HAP-1 (cell line): ENCODE measurements at regions not wholly inside any gene's neighbourhood (a gene's known extent, or its start where the extent isn't known, plus 50 kb on each side); places are given as distances from the start of the nearest gene placed in this dataset.
"Not testable (repeated sequence)": the region's sequence is repeated elsewhere in the genome, so short reads cannot be mapped to it uniquely, and the experiment has no call there.

Experiments used
- DNase-seq, 2 experiments: peaks; one replicate each; pipeline ENCODE4 v3.0.0-alpha.2; 2016 to 2020; ENCODE audit warnings: low spot score in 2 of 2
- H3K27me3 ChIP-seq: fragments of 250-450 bp; sonication (Bioruptor Pico); 2 replicates; pipeline ENCODE4 v1.5.1; 2020; ENCODE audit warnings: low read depth, mild to moderate bottlenecking, moderate library complexity
- H3K36me3 ChIP-seq: fragments of 250-450 bp; sonication (Bioruptor Pico); replicated peaks from 2 replicates; pipeline ENCODE4 v1.5.1; 2020; ENCODE audit warnings: mild to moderate bottlenecking
- H3K4me1 ChIP-seq: fragments of 250-450 bp; sonication (Bioruptor Pico); 2 replicates; pipeline ENCODE4 v1.5.1; 2020; ENCODE audit warnings: mild to moderate bottlenecking
- H3K4me3 ChIP-seq: fragments of 250-450 bp; sonication (Bioruptor Pico); 2 replicates; pipeline ENCODE4 v1.5.1; 2020; ENCODE audit warnings: mild to moderate bottlenecking, moderate library complexity
- H3K9me3 ChIP-seq: fragments of 250-450 bp; sonication (Bioruptor Pico); 2 replicates; pipeline ENCODE4 v1.5.1; 2020; ENCODE audit warnings: mild to moderate bottlenecking, moderate library complexity
- in situ Hi-C: fragments of 300-500 bp; cut with MboI; formaldehyde crosslinking; loops from 3 replicates; pipeline ENCODE4 v1.14.3; 2020; ENCODE audit warnings: low sequenced_read_pairs, inconsistent platforms, mixed read lengths

DNA sequence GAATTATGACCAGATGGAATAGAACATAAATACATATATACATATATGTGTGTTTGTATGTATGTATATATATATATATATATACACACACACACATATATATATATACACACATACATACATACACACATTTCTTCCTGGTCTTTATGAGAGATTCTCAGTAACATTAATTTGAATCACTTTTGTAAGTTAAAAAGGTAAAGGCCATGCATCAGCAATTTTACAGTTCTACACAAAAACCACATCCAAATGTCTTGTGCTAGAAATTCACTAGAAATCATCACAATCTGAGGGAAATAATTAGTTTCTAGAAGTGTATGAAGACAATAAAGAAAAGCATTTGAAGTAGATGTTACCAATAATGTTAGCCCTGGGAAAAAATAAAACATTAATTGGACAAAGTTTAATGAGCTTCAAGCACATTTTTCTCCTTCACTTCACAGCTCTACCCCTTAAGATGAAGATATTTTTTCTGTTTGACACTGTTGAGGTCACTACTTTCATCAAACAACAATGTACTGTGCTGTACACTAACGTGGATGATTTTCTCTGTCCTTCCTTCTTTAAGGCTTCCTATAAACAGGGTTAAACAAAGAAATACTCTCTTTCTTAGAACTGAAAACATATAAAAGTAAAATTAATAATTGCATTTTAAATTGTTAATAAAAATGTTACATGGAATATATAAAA, 189.2 kb upstream of the NR4A3 start:
- Histone ChIP-seq H3K9me3 (no peaks in the 10 kb centered on the region), H3K36me3 (no peaks in the 10 kb centered on the region), H3K4me1 (no peaks in the 10 kb centered on the region), H3K27me3 (no peaks in the 10 kb centered on the region; the same call in 1 of the 2 replicates), H3K4me3 (no peak overlapping the region)
- no peak for DNase-seq
- in situ Hi-C loops, result no loop called here

DNA sequence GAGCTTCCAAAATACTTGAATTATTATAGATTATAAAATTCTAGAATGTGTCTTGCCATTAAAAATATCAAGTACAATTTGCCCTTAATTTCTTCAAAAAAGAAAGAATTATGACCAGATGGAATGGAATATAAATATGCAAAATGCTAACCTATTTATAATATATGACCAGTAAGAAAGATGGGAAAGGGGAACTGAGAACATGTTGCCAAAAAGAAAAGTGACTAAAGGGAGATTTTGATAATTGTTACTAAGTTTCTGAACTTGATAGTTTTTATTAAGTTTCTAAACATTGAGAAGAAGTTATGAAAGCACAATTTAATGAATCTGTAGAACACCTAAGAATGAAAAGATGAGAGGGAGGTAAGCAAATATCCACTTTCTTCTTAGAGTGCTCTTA, 188.4 kb upstream of the NR4A3 start:
- in situ Hi-C loops, result no loop called here
- H3K4me1 ChIP-seq, result no peaks in the 10 kb centered on the region
- DNase-seq, result no peak
- no peaks in the 10 kb centered on the region for H3K9me3 ChIP-seq
- H3K4me3 ChIP-seq, result no peak overlapping the region
- no peaks in the 10 kb centered on the region for H3K36me3 ChIP-seq
- H3K27me3 ChIP-seq, result no peaks in the 10 kb centered on the region; the same call in 1 of the 2 replicates

DNA sequence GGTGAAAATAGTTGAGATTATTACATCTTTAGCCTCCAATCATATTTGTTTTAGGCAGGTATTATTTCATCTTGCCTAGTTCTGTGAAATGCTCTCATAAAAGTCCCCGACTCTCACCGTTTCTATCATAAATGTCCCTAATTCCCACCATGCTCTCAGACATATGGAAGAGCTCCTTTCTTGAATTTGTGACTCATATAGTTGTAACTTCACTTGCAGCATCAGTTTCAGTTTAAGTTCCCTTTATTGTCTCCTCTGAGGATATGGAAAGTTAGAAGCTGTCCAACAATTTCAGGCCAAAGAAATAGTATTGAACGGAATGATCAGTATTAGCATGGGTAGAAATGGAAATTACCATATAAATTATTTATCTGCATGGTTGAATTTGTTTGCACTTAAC, 187.5 kb upstream of the NR4A3 start:
- H3K9me3 ChIP-seq, result no peaks in the 10 kb centered on the region
- H3K4me1 ChIP-seq, result no peaks in the 10 kb centered on the region
- DNase-seq, result no peak
- no peaks in the 10 kb centered on the region; the same call in 1 of the 2 replicates for H3K27me3 ChIP-seq
- no peaks in the 10 kb centered on the region for H3K36me3 ChIP-seq
- no peak overlapping the region for H3K4me3 ChIP-seq
- in situ Hi-C loops, result no loop called here

DNA sequence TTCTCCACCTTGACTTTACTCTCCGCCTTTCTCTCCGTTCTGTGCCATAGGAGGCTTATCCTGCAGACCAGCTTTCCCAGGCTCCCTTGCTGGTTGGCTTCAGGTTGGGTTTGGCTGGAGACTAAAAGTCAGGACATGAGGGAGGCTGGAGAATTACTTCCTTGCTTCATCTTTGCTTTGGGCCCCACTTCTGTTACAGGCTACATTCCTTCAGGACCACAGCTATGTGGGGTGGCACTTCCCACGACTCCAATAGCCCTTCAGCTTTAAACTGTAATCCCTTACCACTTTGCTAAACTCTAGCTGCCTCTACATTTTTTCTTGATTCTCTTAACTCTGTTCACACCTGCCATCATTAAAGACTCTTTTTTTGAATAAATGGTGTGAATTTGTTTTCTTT, 186.7 kb upstream of the NR4A3 start:
- H3K4me3 ChIP-seq, result no peak overlapping the region
- H3K36me3 ChIP-seq, result no peaks in the 10 kb centered on the region
- no peaks in the 10 kb centered on the region for H3K4me1 ChIP-seq
- H3K9me3 ChIP-seq, result no peaks in the 10 kb centered on the region
- in situ Hi-C loops, result no loop called here
- H3K27me3 ChIP-seq, result no peaks in the 10 kb centered on the region; the same call in 1 of the 2 replicates
- DNase-seq, result no peak

DNA sequence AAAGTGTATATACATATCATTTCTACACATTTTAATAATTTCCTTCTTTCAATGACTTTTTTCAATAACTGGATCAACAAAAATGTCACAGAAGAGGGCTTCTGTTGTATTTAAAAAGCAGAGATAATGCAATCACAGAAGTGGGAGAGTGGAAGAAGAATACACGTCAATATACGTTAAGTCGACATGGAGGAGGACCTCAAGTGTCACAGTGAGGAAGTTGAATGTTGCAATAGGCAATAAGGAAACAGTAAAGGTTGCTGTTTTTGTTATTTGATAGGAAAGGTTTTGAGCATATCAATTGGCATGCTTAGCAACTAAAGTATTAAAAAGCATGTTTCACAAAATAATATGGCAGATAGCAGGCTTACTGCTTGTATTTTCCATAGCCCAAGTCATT, 184.0 kb upstream of the NR4A3 start:
- H3K4me3 ChIP-seq, result no peak overlapping the region
- in situ Hi-C loops, result no loop called here
- no peak for DNase-seq
- no peaks in the 10 kb centered on the region for H3K36me3 ChIP-seq
- H3K9me3 ChIP-seq, result no peaks in the 10 kb centered on the region
- no peaks in the 10 kb centered on the region for H3K4me1 ChIP-seq
- H3K27me3 ChIP-seq, result no peaks in the 10 kb centered on the region; the same call in 1 of the 2 replicates

DNA sequence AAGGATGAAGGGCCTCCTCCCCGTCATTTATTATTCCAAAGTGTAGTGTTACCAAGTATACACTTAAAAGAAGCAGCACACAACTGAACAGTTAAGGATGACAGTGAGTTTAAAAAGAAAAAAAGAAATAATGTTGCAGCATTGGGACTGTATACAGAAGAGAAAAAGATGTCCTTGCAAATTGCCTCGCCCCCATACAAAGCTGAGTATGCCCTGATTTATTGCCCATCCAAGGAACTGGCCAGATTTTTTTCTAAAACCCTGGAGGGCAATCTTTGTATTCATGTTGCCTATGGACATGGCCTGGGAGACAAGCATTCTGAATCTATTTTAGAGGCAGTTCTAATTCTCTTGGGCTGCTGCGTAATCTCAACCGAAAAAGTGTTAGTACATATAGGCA, 182.7 kb upstream of the NR4A3 start:
- no peaks in the 10 kb centered on the region; the same call in 1 of the 2 replicates for H3K27me3 ChIP-seq
- no peak for DNase-seq
- H3K9me3 ChIP-seq, result no peaks in the 10 kb centered on the region
- in situ Hi-C loops, result no loop called here
- H3K4me1 ChIP-seq, result no peaks in the 10 kb centered on the region
- H3K36me3 ChIP-seq, result no peaks in the 10 kb centered on the region
- H3K4me3 ChIP-seq, result no peak overlapping the region

DNA sequence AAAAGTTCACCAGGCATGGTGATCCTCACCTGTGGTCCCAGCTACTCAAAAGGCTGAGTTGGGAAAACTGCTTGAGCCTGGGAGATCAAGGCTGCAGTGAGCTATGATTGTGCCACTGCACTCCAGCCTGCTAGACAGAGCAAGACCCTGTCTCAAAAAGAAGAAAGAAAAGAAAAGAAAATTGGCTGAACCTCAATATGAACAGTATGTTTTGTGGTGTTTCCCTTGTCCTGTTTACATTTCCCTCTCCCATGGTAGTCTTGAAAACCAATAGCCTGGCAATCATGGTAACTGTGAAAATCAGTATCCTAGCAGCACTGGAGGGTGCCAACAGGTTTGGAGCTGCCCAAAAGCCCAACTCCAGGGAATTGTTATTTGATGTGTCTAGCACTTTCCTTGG, 174.1 kb upstream of the NR4A3 start:
- in situ Hi-C loops, result no loop called here
- no peak overlapping the region for H3K4me3 ChIP-seq
- no peaks in the 10 kb centered on the region for H3K9me3 ChIP-seq
- no peaks in the 10 kb centered on the region for H3K36me3 ChIP-seq
- no peaks in the 10 kb centered on the region for H3K27me3 ChIP-seq
- DNase-seq, result no peak
- H3K4me1 ChIP-seq, result no peaks in the 10 kb centered on the region

DNA sequence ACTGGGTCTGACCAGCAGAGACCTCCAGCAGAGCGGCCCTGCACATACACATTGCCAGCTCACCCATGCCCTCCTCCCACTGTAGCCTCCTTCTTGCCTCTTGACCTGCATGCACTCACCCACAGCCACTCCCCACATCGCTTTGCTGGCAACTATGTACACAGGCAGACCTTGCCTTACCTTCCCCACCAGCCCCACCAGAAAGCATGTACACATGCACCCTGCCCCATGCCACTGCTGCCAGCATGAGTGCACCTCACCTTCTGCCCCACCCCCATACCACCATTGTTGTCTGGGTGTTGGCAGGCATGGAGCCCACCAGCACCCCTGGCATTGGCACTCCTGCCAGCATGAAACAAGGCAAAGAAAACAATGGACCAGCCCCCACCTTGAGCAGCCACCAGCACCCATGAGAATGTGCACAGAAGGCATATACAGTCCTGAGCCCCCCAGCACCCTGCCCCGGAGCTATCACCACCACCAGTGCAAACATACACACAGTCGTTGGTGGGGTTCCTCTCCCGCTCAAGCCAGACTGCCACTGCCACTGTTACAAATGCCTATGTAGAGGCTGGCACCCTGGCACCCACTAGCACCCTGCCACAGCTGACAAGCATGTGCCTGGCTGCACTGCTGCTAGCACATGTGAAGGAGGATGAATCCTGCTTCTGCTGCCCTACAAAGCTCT, 171.4 kb upstream of the NR4A3 start:
- DNase-seq, result no peak
- H3K4me3 ChIP-seq, result no peak overlapping the region
- in situ Hi-C loops, result no loop called here
- no peaks in the 10 kb centered on the region for H3K9me3 ChIP-seq
- H3K4me1 ChIP-seq, result no peaks in the 10 kb centered on the region
- H3K36me3 ChIP-seq, result no peaks in the 10 kb centered on the region
- no peaks in the 10 kb centered on the region for H3K27me3 ChIP-seq

DNA sequence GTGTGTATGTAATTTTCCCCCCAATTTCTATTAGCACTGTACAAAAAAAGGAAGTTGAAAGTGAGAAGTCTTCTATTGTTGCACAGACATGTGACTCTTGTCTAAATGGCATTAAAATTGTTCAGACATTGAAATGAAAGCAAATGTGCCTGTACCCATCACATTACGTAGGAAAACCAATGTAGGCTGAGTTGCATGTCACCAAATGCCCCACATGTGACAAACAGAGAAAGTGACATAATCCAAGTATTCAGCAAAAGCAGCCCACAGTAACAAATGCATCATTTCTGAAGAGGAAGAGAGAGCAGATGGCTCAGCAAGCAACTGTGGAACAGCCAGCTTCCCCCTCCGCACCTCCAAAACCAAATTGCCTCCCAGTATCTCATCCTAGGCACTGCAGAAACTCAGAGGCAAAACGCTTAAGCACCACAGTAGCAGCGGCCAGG, 161.5 kb upstream of the NR4A3 start:
- no peaks in the 10 kb centered on the region for H3K9me3 ChIP-seq
- in situ Hi-C loops, result no loop called here
- no peak for DNase-seq
- H3K27me3 ChIP-seq, result no peaks in the 10 kb centered on the region
- no peaks in the 10 kb centered on the region for H3K4me1 ChIP-seq
- no peaks in the 10 kb centered on the region for H3K36me3 ChIP-seq
- H3K4me3 ChIP-seq, result no peak overlapping the region

DNA sequence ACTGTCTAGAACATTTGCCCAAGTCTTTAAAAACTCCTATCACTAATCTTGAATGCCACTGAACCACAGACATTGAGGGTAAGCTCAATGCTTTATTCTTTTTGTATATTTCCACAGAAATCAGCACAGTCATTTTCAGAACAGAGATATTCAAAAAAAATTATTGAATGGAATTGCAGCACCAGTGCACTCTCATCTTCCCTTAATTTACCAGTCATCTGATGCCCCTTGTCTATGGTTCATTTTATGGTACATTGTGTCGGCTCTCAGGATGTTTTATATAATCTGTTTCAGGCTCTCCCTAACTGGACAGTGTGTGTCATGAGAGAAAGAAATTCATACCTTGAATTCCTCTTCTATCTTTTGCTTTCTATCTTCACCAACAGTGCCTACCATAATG, 158.4 kb upstream of the NR4A3 start:
- no peak for DNase-seq
- no peaks in the 10 kb centered on the region for H3K36me3 ChIP-seq
- H3K4me3 ChIP-seq, result no peak overlapping the region
- in situ Hi-C loops, result no loop called here
- H3K27me3 ChIP-seq, result no peaks in the 10 kb centered on the region
- H3K9me3 ChIP-seq, result no peaks in the 10 kb centered on the region
- no peaks in the 10 kb centered on the region for H3K4me1 ChIP-seq

DNA sequence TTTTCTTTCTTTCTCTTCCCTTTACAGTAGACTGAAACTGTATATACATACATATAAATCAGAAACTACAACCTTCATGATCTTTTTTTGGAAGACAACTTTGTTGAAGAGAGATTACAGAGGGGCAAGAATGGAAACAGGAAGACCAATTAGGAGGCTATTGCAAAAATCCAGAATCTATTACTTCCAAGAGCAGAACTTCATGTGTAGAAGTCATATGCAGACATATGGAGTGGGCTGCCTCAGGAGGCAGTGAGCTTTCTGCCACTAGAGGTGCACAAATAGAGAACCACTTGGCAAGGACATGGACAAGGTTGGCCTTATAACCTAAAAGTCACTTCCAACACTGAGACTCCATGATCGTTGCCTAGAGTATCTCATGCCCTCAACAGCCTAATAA, 157.8 kb upstream of the NR4A3 start:
- no peaks in the 10 kb centered on the region for H3K4me1 ChIP-seq
- no peak for DNase-seq

DNA sequence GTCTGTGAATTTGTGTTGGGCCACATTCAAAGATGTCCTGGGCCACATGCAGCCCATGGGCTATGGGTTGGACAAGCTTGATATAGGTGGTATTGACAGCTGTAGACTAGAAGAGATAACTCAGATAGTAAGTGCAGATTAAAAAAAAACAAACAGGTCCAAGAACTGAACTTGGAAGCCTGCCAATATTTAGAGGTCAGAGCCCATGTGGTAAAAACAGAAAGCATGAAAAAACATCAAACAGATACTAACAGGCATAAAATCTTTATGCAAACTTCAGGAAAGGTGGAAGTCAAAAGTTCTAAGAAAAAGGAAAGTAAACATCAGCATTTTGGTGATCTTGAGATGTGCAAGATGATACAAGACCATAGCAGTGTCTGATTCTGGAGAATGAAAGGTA, 155.1 kb upstream of the NR4A3 start:
- no peak for DNase-seq
- Histone ChIP-seq H3K4me1 (no peaks in the 10 kb centered on the region), H3K4me3 (no peak overlapping the region), H3K9me3 (no peaks in the 10 kb centered on the region), H3K27me3 (peaks cover 3% of the 10 kb centered on the region; the same call in 1 of the 2 replicates), H3K36me3 (no peaks in the 10 kb centered on the region)
- in situ Hi-C loops, result no loop called here

More for the DNA sequence above, 157.8 kb upstream of the NR4A3 start:
- Histone ChIP-seq H3K4me3 (no peak overlapping the region), H3K27me3 (no peaks in the 10 kb centered on the region), H3K36me3 (no peaks in the 10 kb centered on the region), H3K9me3 (no peaks in the 10 kb centered on the region)
- in situ Hi-C loops, result no loop called here

DNA sequence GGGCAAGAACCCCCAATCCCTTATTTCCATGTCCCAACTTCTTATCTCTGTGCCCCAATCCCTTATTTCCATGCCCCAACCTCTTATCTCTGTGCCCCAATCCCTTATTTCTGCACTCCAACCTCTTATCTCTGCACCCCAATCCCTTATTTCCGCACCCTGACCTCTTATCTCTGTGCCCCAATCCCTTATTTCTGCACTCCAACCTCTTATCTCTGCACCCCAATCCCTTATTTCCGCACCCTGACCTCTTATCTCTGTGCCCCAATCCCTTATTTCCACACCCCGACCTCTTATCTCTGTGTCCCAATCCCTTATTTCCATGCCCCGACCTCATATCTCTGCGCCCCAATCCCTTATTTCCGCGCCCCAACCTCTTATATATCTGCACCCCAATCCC, 150.8 kb upstream of the NR4A3 start:
- in situ Hi-C loops, H3K9me3 ChIP-seq, H3K4me3 ChIP-seq, H3K36me3 ChIP-seq, DNase-seq, H3K4me1 ChIP-seq, H3K27me3 ChIP-seq: not testable (repeated sequence)

DNA sequence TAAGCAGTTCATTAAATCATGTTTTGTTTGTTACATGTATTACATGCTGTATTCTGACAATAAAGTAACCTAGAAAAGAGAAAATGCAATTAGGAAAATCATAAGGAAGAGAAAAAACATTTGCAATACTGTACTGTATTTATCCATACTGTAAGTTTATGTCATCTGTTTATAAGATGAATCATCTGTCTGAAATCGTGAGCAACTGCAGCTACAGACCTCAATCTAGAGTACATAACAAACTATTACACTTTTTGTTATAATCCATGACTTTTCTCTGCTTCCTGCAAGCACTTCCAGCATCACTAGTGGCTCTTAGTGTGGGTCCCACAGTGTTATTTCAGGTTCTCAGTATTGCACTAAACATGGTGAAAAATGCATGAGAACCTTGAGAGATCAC, 144.4 kb upstream of the NR4A3 start:
- no peak for DNase-seq
- H3K36me3 ChIP-seq, result no peaks in the 10 kb centered on the region
- H3K4me3 ChIP-seq, result no peak overlapping the region
- H3K4me1 ChIP-seq, result no peaks in the 10 kb centered on the region
- no peaks in the 10 kb centered on the region for H3K27me3 ChIP-seq
- in situ Hi-C loops, result no loop called here
- H3K9me3 ChIP-seq, result no peaks in the 10 kb centered on the region
